ENCODE measurements at regions not wholly inside any gene's neighbourhood (a gene's known extent, or its start where the extent isn't known, plus 50 kb on each side); places are given as distances from the start of the nearest gene placed in this dataset.

- peaks cover 4% of the 10 kb centered on the region for H3K27me3 Mint-ChIP-seq (ENCODE audit: low read depth)
- TF ChIP-seq CTCF (IDR thresholded peaks at IDR 0.05; ENCODE audit: unreplicated experiment in 3 of 3): no peak
- peak overlapping the region; percentile 92 to 96 (median 94) for H3K27ac Mint-ChIP-seq
- peaks cover 11% of the 10 kb centered on the region for H3K9me3 Mint-ChIP-seq
- peaks cover 4% of the 10 kb centered on the region for H3K36me3 Mint-ChIP-seq (ENCODE audit: low read depth)
- peak overlapping the region in 1 of 3 experiments; percentile 26 for H3K4me3 Mint-ChIP-seq
- H3K4me1 Mint-ChIP-seq: peaks cover 47% of the 10 kb centered on the region
Observed at GRCh38 chr17:31696703-31697325, 162.2 kb downstream of the COPRS start.

- Mint-ChIP-seq H3K27me3 (ENCODE audit: low read depth) (peaks cover 4% of the 10 kb centered on the region), H3K27ac (peak overlapping the region; percentile 92 to 95 (median 94)), H3K4me1 (peaks cover 49% of the 10 kb centered on the region), H3K4me3 (peak overlapping the region; percentile 37 to 63 (median 53)), H3K9me3 (peaks cover 10% of the 10 kb centered on the region), H3K36me3 (ENCODE audit: low read depth) (peaks cover 4% of the 10 kb centered on the region)
- peak in 2 of 3 experiments; percentile 15 to 26 for TF ChIP-seq CTCF (IDR thresholded peaks at IDR 0.05; ENCODE audit: unreplicated experiment in 3 of 3)
Observed at GRCh38 chr17:31696184-31696602, 162.9 kb downstream of the COPRS start.

- H3K4me1 Mint-ChIP-seq: peaks cover 49% of the 10 kb centered on the region
- peak overlapping the region; percentile 92 to 95 (median 94) for H3K27ac Mint-ChIP-seq
Observed at GRCh38 chr17:31695456-31696090, 163.5 kb downstream of the COPRS start.

GRCh38 chr17:31693433-31694220, 165.4 kb downstream of the COPRS start:
- peaks cover 4% of the 10 kb centered on the region for H3K27me3 Mint-ChIP-seq (ENCODE audit: low read depth)
- TF ChIP-seq CTCF (IDR thresholded peaks at IDR 0.05; ENCODE audit: unreplicated experiment in 3 of 3): no peak
- no peaks in the 10 kb centered on the region for H3K36me3 Mint-ChIP-seq (ENCODE audit: low read depth)
- peaks cover 49% of the 10 kb centered on the region for H3K4me1 Mint-ChIP-seq
- H3K9me3 Mint-ChIP-seq: peaks cover 2% of the 10 kb centered on the region
- H3K4me3 Mint-ChIP-seq: peak overlapping the region in 1 of 3 experiments; percentile 12
- peak overlapping the region; percentile 32 to 94 (median 58) for H3K27ac Mint-ChIP-seq

More at GRCh38 chr17:31695456-31696090, 163.5 kb downstream of the COPRS start:
- peak overlapping the region; percentile 37 to 63 (median 53) for H3K4me3 Mint-ChIP-seq
- TF ChIP-seq CTCF (IDR thresholded peaks at IDR 0.05; ENCODE audit: unreplicated experiment in 3 of 3): no peak
- H3K27me3 Mint-ChIP-seq (ENCODE audit: low read depth): peaks cover 4% of the 10 kb centered on the region
- peaks cover 5% of the 10 kb centered on the region for H3K9me3 Mint-ChIP-seq
- peaks cover 4% of the 10 kb centered on the region for H3K36me3 Mint-ChIP-seq (ENCODE audit: low read depth)

GRCh38 chr17:31692632-31693031, 166.4 kb downstream of the COPRS start:
- H3K27ac Mint-ChIP-seq: peak overlapping the region in 1 of 3 experiments; percentile 65
- H3K27me3 Mint-ChIP-seq (ENCODE audit: low read depth): peaks cover 4% of the 10 kb centered on the region
- TF ChIP-seq CTCF (IDR thresholded peaks at IDR 0.05; ENCODE audit: unreplicated experiment in 3 of 3): no peak
- H3K36me3 Mint-ChIP-seq (ENCODE audit: low read depth): no peaks in the 10 kb centered on the region
- H3K4me1 Mint-ChIP-seq: peaks cover 47% of the 10 kb centered on the region
- no peak overlapping the region for H3K4me3 Mint-ChIP-seq
- no peaks in the 10 kb centered on the region for H3K9me3 Mint-ChIP-seq

Measured in nephron (organoid).